HL-60 (cell line): ENCODE measurements at regions not wholly inside any gene's neighbourhood (a gene's known extent, or its start where the extent isn't known, plus 50 kb on each side); places are given as distances from the start of the nearest gene placed in this dataset.

Source experiments
- CTCF ChIP-seq: IDR thresholded peaks from one replicate; pipeline ENCODE4 v1.5.1; 2011; ENCODE audit warnings: low read length, control low read depth, inconsistent platforms; ENCODE audit not compliant: insufficient read depth
- POLR2AphosphoS5 ChIP-seq: IDR thresholded peaks from 2 replicates; pipeline ENCODE4 v1.6.1; 2012; ENCODE audit warnings: low read depth
- REST ChIP-seq: IDR thresholded peaks from 2 replicates; pipeline ENCODE4 v1.6.1; 2012; ENCODE audit warnings: low read depth; ENCODE audit not compliant: insufficient replicate concordance

- no peak for TF ChIP-seq REST
- no peak for TF ChIP-seq CTCF
- no peak for TF ChIP-seq POLR2AphosphoS5
These were observed 810.2 kb downstream of the EFNA5 start for GRCh38 chr5:106860398-106861044.
